SJCRH30 (cell line): ENCODE measurements at regions not wholly inside any gene's neighbourhood (a gene's known extent, or its start where the extent isn't known, plus 50 kb on each side); places are given as distances from the start of the nearest gene placed in this dataset.

Experiments
- DNase-seq, 2 experiments: peaks; one replicate each; pipeline ENCODE4 v3.0.0-alpha.2; 2015 to 2020
- H3K27ac ChIP-seq: fragments of 250-450 bp; sonication (Bioruptor Pico); 2 replicates; pipeline ENCODE4 v1.5.1; 2020; ENCODE audit warnings: mild to moderate bottlenecking, moderate library complexity
- H3K27me3 ChIP-seq: fragments of 250-450 bp; sonication (Bioruptor Pico); 2 replicates; pipeline ENCODE4 v1.5.1; 2020; ENCODE audit warnings: mild to moderate bottlenecking, moderate library complexity
- H3K36me3 ChIP-seq: fragments of 250-450 bp; sonication (Bioruptor Pico); 2 replicates; pipeline ENCODE4 v1.5.1; 2020; ENCODE audit warnings: mild to moderate bottlenecking, moderate library complexity
- H3K4me1 ChIP-seq: fragments of 250-450 bp; sonication (Bioruptor Pico); 2 replicates; pipeline ENCODE4 v1.5.1; 2020; ENCODE audit warnings: mild to moderate bottlenecking, moderate library complexity
- H3K4me3 ChIP-seq: fragments of 250-450 bp; sonication (Bioruptor Pico); 2 replicates; pipeline ENCODE4 v1.5.1; 2020; ENCODE audit warnings: mild to moderate bottlenecking, moderate library complexity
- H3K9me3 ChIP-seq: fragments of 250-450 bp; sonication (Bioruptor Pico); replicated peaks from 2 replicates; pipeline ENCODE4 v1.5.1; 2020; ENCODE audit warnings: mild to moderate bottlenecking, moderate library complexity

GRCh38 chr11:8814923-8815240, 96.1 kb upstream of the AKIP1 start:
- Histone ChIP-seq H3K27ac (peak overlapping the region; percentile 46), H3K27me3 (no peaks in the 10 kb centered on the region), H3K4me3 (no peak overlapping the region), H3K4me1 (peaks cover 34% of the 10 kb centered on the region), H3K36me3 (0 out of 2 replicates have a peak, but pooled peaks cover 3% of the 10 kb centered on the region), H3K9me3 (no peaks in the 10 kb centered on the region)
- peak; percentile 83 to 84 for DNase-seq

DNA sequence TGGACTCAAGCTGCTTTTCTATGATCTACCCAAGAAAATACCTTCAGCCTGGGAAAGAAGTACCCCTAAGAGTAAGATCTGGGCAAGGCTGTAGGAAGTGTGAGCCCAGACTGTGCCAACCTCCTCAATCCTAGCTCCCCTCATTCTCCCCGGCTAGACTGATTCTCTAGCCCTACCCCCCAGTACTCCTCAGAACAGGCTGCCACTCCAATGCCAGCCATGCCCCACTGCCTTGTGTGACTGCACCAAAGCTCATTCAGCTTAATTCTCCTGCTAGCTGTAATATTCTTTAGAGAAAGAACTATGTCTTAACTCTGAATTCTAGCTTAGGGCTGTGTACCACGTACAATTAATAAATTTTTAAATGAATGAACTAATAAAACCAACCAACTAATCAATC, 92.6 kb upstream of the AKIP1 start:
- Histone ChIP-seq H3K27me3 (no peaks in the 10 kb centered on the region), H3K27ac (no peak overlapping the region), H3K9me3 (no peaks in the 10 kb centered on the region), H3K36me3 (0 out of 2 replicates have a peak, but pooled peaks cover 3% of the 10 kb centered on the region), H3K4me3 (no peak overlapping the region), H3K4me1 (peaks cover 20% of the 10 kb centered on the region)
- DNase-seq: no peak

- no peaks in the 10 kb centered on the region for H3K9me3 ChIP-seq
- no peak overlapping the region for H3K4me3 ChIP-seq
- H3K27me3 ChIP-seq: no peaks in the 10 kb centered on the region
- no peak for DNase-seq
- 0 out of 2 replicates have a peak, but pooled peaks cover 3% of the 10 kb centered on the region for H3K36me3 ChIP-seq
- H3K27ac ChIP-seq: no peak overlapping the region
- H3K4me1 ChIP-seq: peaks cover 5% of the 10 kb centered on the region
These were observed 90.6 kb upstream of the AKIP1 start for GRCh38 chr11:8820401-8820800.

- Histone ChIP-seq H3K36me3 (0 out of 2 replicates have a peak, but pooled peaks cover 3% of the 10 kb centered on the region), H3K4me1 (peaks cover 23% of the 10 kb centered on the region), H3K27ac (no peak overlapping the region), H3K4me3 (no peak overlapping the region), H3K27me3 (no peaks in the 10 kb centered on the region), H3K9me3 (no peaks in the 10 kb centered on the region)
- no peak for DNase-seq
These were observed 88.5 kb upstream of the AKIP1 start for GRCh38 chr11:8822469-8822868.

DNA sequence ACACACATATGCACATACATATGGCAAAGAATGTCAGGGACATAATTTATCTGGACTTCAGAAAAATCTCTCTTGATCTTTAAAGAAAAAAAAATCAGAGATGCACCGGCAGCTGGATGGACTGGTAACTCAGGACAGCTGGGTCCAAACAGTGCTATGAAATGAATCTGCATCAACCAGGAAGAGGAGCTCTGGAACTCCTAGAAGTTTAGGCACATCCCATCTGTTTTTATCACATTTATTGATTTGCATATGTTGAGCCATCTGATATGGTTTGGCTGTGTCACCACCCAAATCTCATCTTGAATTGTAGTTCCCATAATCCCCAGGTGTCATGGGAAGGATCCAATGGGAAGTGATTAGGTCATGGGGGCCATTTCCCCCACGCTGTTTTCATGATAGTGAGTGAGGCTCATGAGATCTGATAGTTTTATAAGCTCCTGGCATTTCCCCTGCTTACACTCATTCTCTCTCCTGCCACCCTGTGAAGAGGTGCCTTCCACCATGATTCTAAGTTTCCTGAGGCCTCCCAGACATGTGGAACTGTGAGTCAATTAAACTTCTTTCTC, 87.7 kb upstream of the AKIP1 start:
- 0 out of 2 replicates have a peak, but pooled peaks cover 3% of the 10 kb centered on the region for H3K36me3 ChIP-seq
- no peaks in the 10 kb centered on the region for H3K9me3 ChIP-seq
- H3K27me3 ChIP-seq: no peaks in the 10 kb centered on the region
- H3K27ac ChIP-seq: no peak overlapping the region
- H3K4me1 ChIP-seq: peaks cover 30% of the 10 kb centered on the region
- H3K4me3 ChIP-seq: no peak overlapping the region
- no peak for DNase-seq

GRCh38 chr11:8826139-8826786, 84.7 kb upstream of the AKIP1 start:
- Histone ChIP-seq H3K4me3 (no peak overlapping the region), H3K9me3 (no peaks in the 10 kb centered on the region), H3K27ac (peak overlapping the region; percentile 68), H3K4me1 (peaks cover 40% of the 10 kb centered on the region), H3K36me3 (no peaks in the 10 kb centered on the region), H3K27me3 (no peaks in the 10 kb centered on the region)
- DNase-seq: peak; percentile 84 to 85

GRCh38 chr11:8826901-8827560, 84.0 kb upstream of the AKIP1 start:
- peaks cover 48% of the 10 kb centered on the region for H3K4me1 ChIP-seq
- H3K9me3 ChIP-seq: no peaks in the 10 kb centered on the region
- H3K4me3 ChIP-seq: no peak overlapping the region
- no peaks in the 10 kb centered on the region for H3K36me3 ChIP-seq
- H3K27ac ChIP-seq: peak overlapping the region; percentile 68
- DNase-seq: peak in 1 of 2 experiments; percentile 45
- H3K27me3 ChIP-seq: no peaks in the 10 kb centered on the region

DNA sequence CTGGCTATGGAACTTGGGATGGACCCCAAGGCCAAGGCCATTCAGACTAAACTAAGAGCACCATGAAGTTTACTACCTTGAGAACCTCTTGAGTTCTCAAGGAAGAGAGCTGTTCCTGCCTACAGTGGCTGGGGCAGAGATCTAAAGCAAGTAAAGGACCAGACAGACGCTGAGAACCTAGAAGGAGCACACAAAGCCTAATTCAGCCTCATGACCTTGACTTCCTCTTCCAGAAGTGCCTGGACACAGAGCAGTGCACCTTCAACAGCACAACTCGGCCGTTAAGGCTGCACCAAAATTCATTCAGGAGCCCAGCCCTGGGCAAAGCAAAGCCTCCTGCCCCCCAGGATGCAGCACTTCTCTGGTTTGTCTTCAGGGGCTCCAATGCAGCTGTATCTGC, 82.9 kb upstream of the AKIP1 start:
- H3K36me3 ChIP-seq: no peaks in the 10 kb centered on the region
- no peaks in the 10 kb centered on the region for H3K27me3 ChIP-seq
- H3K4me3 ChIP-seq: no peak overlapping the region
- no peak overlapping the region for H3K27ac ChIP-seq
- peaks cover 56% of the 10 kb centered on the region for H3K4me1 ChIP-seq
- DNase-seq: no peak
- H3K9me3 ChIP-seq: no peaks in the 10 kb centered on the region

- H3K27me3 ChIP-seq: no peaks in the 10 kb centered on the region
These were observed 82.2 kb upstream of the AKIP1 start for GRCh38 chr11:8828580-8829361.

DNA sequence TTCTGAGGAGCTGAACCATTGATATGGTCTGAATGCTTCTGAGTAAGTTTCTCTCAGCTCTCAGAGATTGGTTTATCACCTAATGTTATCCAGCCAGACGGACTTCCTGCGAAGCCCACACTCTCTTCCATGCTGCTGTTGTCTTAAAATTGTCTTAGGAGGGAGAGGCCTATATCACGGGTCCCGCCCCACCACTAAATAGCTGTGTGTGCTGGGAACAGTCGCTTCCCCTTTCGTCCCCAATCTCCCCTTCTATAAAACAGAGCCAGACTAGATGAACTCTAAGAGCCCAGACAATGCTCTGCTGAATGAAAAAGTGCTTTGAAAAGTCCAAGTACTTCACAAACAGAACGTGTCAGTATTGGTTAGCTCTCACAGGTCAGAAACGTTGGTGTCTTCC, 81.4 kb upstream of the AKIP1 start:
- DNase-seq: no peak
- Histone ChIP-seq H3K4me3 (no peak overlapping the region), H3K4me1 (peaks cover 71% of the 10 kb centered on the region), H3K27ac (no peak overlapping the region), H3K27me3 (no peaks in the 10 kb centered on the region), H3K9me3 (no peaks in the 10 kb centered on the region), H3K36me3 (no peaks in the 10 kb centered on the region)

More at GRCh38 chr11:8828580-8829361, 82.2 kb upstream of the AKIP1 start:
- H3K27ac ChIP-seq: no peak overlapping the region
- no peaks in the 10 kb centered on the region for H3K9me3 ChIP-seq
- H3K4me3 ChIP-seq: no peak overlapping the region
- no peak for DNase-seq
- H3K4me1 ChIP-seq: peaks cover 63% of the 10 kb centered on the region
- H3K36me3 ChIP-seq: no peaks in the 10 kb centered on the region

GRCh38 chr11:8830641-8831040, 80.3 kb upstream of the AKIP1 start:
- no peaks in the 10 kb centered on the region for H3K9me3 ChIP-seq
- H3K27ac ChIP-seq: no peak overlapping the region
- H3K27me3 ChIP-seq: no peaks in the 10 kb centered on the region
- no peak for DNase-seq
- H3K4me3 ChIP-seq: no peak overlapping the region
- H3K36me3 ChIP-seq: no peaks in the 10 kb centered on the region
- peaks cover 70% of the 10 kb centered on the region for H3K4me1 ChIP-seq

DNA sequence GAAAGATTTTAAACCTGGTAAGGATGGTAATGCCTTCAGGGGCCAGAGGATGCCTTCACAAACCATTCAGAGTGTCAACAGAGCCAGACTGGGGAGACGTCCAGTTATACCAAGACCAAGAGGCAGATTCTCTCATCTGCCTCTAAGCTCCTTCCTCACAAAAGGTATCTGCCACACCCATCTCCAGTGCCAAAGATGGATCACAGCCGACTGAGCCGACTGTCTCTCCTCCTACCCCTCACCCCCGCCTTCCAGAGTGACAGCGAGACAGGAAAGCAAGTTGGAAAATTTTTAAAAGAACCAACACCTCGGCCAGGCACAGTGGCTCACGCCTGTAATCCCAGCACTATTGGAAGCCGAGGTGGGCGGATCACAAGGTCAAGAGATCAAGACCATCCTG, 79.1 kb upstream of the AKIP1 start:
- Histone ChIP-seq H3K4me1 (peaks cover 62% of the 10 kb centered on the region), H3K36me3 (no peaks in the 10 kb centered on the region), H3K27me3 (no peaks in the 10 kb centered on the region), H3K4me3 (no peak overlapping the region), H3K27ac (peak overlapping the region; percentile 93), H3K9me3 (no peaks in the 10 kb centered on the region)
- DNase-seq: no peak

DNA sequence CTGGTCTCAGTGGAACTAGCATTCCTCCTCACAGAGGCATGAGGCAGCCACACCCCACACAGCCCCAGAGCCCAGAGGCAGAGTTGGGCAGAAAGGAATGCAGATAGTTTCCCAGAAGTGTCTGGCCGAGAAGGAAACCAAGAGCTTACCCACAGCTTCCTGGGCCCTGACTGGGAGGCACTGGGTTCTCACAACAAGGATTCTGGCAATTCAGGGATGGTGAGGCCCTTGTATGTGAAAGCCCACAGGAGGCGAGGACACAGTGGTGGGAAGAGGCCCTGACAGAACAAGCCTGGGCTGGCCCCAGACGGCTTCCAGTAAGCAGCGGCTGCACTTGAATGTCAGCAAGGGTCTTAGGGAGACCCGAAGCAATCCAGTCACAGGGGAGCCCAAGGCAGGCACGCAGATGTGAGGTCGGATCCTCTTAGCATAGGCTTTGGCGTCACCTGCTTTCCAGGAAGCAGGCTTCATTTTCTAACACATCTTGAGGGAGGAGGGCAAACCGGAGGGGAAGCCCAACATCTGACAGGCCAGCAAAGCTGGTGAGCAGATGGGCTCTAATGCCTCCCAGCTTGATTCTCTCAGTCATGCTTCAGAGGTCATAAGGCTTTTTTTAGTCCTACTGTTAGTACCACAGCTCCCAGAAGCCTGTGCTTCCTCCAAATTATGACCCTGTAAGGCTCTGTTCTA, 78.3 kb upstream of the AKIP1 start:
- H3K27ac ChIP-seq: peak overlapping the region; percentile 93

DNA sequence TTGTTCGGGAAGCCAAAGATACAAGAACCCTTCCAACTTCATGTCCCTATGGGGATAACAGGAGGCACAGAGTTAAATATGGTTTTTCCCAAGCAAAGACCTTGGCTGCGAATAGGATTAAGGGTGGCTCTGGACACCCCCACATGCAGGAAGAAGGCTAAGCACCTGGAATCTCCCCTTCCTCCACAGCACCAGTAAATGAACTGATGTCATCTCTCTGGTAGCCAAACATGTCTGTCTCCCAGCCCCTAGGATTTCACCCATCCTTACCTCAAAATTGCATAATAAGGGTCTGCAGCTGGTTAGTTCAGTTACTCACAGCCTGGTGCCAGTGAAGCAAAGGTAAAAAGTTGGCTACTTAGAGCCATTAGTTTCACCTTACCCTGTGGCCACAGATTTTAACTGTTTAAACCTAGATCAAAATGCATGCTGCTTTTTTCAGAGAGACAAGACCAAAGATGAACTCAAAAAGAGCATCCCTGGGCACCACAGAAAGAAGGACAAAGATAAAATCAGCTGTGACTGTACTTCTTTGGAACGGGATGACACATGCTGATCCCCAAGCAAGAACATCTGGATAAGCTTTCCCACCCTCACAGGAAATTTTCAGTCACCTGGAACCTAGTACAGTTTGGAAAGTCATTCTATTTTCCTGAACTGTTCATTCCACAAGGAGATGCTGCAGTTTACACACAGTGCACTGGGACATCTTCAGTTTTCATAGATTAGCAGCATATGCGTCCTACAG, 77.2 kb upstream of the AKIP1 start:
- Histone ChIP-seq H3K4me3 (no peak overlapping the region), H3K27me3 (no peaks in the 10 kb centered on the region), H3K4me1 (peaks cover 59% of the 10 kb centered on the region), H3K36me3 (no peaks in the 10 kb centered on the region), H3K27ac (peak overlapping the region; percentile 93), H3K9me3 (no peaks in the 10 kb centered on the region)
- DNase-seq: peak; percentile 46 to 67

More for the DNA sequence above, 78.3 kb upstream of the AKIP1 start:
- H3K36me3 ChIP-seq: no peaks in the 10 kb centered on the region
- H3K27me3 ChIP-seq: no peaks in the 10 kb centered on the region
- peaks cover 54% of the 10 kb centered on the region for H3K4me1 ChIP-seq
- DNase-seq: peak; percentile 92 to 96
- no peaks in the 10 kb centered on the region for H3K9me3 ChIP-seq
- peak overlapping the region; percentile 3 for H3K4me3 ChIP-seq
